A673 (cell line): ENCODE measurements at regions not wholly inside any gene's neighbourhood (a gene's known extent, or its start where the extent isn't known, plus 50 kb on each side); places are given as distances from the start of the nearest gene placed in this dataset.

Source experiments
- CTCF ChIP-seq: fragments of 300-800, 200-600 bp; sonication (generic); conservative IDR thresholded peaks from 2 replicates; pipeline ENCODE4 v1.5.1; 2017; ENCODE audit warnings: low read depth, mild to moderate bottlenecking, antibody characterized with exemption, low read length, moderate library complexity, mixed read lengths
- EZH2 ChIP-seq: fragments of 200-600 bp; sonication (generic); IDR thresholded peaks from 2 replicates; pipeline ENCODE4 v1.6.1; 2017; ENCODE audit warnings: borderline replicate concordance, low read depth, mild to moderate bottlenecking, mixed read lengths, antibody characterized with exemption, low read length; ENCODE audit not compliant: poor library complexity, severe bottlenecking

- TF ChIP-seq EZH2 (no peak), CTCF (no peak)
Measured at GRCh38 chrX:27924718-27925117, 56.5 kb downstream of the DCAF8L1 start.
